ENCODE measurements at regions not wholly inside any gene's neighbourhood (a gene's known extent, or its start where the extent isn't known, plus 50 kb on each side); places are given as distances from the start of the nearest gene placed in this dataset.

DNA sequence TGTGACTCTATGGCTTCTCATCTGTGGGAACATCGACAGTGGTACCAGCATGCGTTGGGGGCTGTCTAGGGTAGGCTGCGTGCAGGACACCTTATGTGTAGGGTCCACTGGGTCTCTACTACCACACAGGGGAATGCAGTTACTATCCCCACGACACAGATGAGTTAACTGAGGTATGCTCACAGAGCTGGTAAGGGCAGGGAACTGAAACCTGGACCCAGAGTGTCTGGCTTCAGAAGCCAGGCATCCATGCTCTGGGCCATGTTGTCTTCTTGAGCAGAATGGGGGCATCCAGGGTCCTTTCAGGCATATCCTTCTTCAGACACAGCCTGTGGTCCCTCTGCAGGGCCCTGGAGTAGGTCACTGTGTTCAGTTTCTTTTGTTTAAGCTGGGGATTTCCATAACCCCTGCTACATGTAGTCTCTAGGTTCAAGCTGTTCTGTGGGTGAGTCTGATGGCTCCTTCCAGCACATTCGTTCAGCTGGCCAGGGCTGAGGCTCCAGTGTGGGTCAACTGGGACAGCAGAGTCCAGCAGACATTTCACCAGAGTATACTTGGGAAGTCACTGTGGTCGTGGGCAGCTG is 148.8 kb downstream of the GADD45G start:
- Histone ChIP-seq H3K4me1 (ENCODE audit: control insufficient read depth, insufficient read depth, low read length) (peaks cover 18% of the 10 kb centered on the region), H3K9ac (ENCODE audit: low read length) (no peak overlapping the region)

DNA sequence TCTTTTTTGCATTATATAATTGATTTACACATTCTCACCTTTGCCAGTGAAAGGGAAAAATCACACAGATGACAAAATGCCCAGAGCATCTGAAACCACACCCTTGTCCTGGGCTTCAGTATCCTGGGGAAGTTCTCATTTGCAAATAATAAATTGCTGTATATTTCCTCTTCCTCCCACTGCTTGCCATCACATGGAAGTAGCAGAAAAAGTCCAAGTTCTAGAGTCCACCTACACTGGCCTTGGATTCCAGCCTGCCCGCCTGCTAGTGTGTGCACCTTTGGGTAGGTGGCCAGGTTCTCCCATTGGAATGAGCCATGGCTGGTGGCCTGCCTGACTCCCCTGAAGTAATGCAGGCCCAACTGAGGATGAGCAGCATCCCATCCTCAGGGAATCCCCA is 149.4 kb downstream of the GADD45G start:
- Histone ChIP-seq H3K9me3 (ENCODE audit: control insufficient read depth, low read length) (no peaks in the 10 kb centered on the region), H3K4me3 (ENCODE audit: low read length) (no peak overlapping the region), H3K27me3 (ENCODE audit: control insufficient read depth, insufficient read depth, low read length) (no peaks in the 10 kb centered on the region), H3K9ac (ENCODE audit: low read length) (no peak overlapping the region), H3K4me1 (ENCODE audit: control insufficient read depth, insufficient read depth, low read length) (peaks cover 18% of the 10 kb centered on the region), H3K36me3 (ENCODE audit: control insufficient read depth, insufficient read depth, low read length) (no peaks in the 10 kb centered on the region)

More for the DNA sequence above, 148.8 kb downstream of the GADD45G start:
- Histone ChIP-seq H3K27me3 (ENCODE audit: control insufficient read depth, insufficient read depth, low read length) (no peaks in the 10 kb centered on the region), H3K9me3 (ENCODE audit: control insufficient read depth, low read length) (no peaks in the 10 kb centered on the region), H3K4me3 (ENCODE audit: low read length) (no peak overlapping the region), H3K36me3 (ENCODE audit: control insufficient read depth, insufficient read depth, low read length) (no peaks in the 10 kb centered on the region)

DNA sequence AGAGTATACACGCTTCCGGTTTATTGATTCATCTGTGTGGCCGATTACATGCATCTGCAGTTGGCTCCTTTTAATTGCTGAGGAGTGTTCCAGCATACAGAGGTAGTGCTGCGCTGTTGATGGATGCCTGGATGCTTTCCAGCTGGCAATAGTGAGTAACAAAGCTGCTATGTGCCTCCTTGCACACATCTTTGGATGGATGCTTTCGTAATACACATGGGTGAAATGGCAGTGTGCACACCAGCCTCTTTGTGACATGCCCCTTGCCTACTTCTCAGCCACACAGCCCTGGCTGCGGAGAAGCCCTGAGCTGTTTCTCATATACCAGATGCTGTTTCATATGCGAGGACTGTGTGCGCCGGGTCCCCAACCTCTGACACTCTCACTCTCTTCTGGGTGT is 151.0 kb downstream of the GADD45G start:
- H3K9ac ChIP-seq (ENCODE audit: low read length) = no peak overlapping the region
- H3K36me3 ChIP-seq (ENCODE audit: control insufficient read depth, insufficient read depth, low read length) = no peaks in the 10 kb centered on the region
- H3K27me3 ChIP-seq (ENCODE audit: control insufficient read depth, insufficient read depth, low read length) = no peaks in the 10 kb centered on the region
- H3K4me3 ChIP-seq (ENCODE audit: low read length) = no peak overlapping the region
- H3K4me1 ChIP-seq (ENCODE audit: control insufficient read depth, insufficient read depth, low read length) = peaks cover 18% of the 10 kb centered on the region
- H3K9me3 ChIP-seq (ENCODE audit: control insufficient read depth, low read length) = no peaks in the 10 kb centered on the region

DNA sequence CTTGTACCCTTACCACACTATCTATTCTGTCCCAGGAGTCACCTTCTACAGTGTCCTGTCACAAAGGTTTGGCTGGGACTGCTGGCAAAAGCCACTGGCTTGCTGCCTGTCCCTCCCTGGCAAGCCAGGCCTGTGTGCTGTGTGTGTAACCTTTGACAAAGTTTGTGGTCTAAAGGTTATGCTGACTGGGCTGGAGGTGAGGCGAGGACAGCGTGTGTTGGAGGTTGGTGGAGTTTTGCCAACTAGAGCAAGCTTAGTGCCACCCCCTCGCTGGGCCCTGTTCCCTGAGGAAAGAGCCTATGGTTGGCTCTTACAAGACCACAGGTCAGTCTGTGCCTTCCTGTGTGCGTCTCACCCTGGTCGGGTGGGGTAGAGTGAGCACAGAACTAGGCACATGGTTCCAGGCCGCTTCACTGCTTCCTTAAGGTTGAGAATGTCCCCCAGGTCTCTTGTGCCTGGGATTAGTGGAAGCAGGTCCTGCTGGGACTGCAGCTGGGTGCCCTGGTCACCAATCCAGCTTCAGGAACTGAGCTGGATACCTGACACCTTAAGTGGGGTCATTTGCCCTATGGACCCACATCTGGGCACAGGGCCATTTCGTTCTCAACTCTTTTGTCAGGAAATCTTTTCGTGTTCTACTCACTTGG is 152.2 kb downstream of the GADD45G start:
- Histone ChIP-seq H3K4me1 (ENCODE audit: control insufficient read depth, insufficient read depth, low read length) (peaks cover 18% of the 10 kb centered on the region), H3K4me3 (ENCODE audit: low read length) (no peak overlapping the region), H3K36me3 (ENCODE audit: control insufficient read depth, insufficient read depth, low read length) (no peaks in the 10 kb centered on the region), H3K9ac (ENCODE audit: low read length) (no peak overlapping the region), H3K9me3 (ENCODE audit: control insufficient read depth, low read length) (no peaks in the 10 kb centered on the region), H3K27me3 (ENCODE audit: control insufficient read depth, insufficient read depth, low read length) (no peaks in the 10 kb centered on the region)

DNA sequence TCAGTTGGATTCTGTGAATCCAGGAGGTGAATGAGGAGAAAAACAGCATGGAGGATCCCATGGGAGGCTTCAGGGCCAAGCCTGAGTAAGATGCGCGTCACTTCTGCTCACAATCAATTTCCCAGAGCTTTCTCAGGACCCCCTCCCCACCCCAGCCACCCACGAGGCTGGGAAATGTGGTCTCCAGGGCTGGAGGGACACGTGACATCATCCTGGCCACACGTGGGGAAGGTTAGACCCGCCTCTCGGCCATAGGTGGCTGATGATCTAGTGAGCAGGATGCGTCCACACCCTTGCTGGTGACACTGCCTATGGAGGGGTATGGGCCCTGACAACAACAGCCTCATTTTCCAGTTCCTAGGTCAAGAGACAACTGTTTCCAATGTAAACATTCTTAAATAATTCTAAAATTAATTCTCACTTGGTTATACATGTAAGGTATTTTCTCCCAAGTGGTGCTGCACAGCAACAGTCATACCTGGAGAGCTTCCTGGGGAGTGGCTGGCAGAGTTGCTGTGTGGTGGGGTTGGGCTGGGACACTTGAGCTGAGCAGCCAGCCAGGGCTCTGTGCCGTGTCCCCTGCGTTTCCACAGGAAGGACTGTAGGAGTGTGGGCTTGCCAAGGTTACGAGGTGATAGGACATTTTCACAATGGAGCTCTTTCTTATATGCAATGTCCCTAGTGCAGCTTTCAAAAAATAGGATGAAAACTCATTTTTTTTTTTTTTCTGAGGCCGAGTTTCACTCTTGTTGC is 153.1 kb downstream of the GADD45G start:
- no peaks in the 10 kb centered on the region for H3K9me3 ChIP-seq (ENCODE audit: control insufficient read depth, low read length)
- no peak overlapping the region for H3K4me3 ChIP-seq (ENCODE audit: low read length)
- no peaks in the 10 kb centered on the region for H3K36me3 ChIP-seq (ENCODE audit: control insufficient read depth, insufficient read depth, low read length)
- H3K9ac ChIP-seq (ENCODE audit: low read length) = no peak overlapping the region
- peaks cover 18% of the 10 kb centered on the region for H3K4me1 ChIP-seq (ENCODE audit: control insufficient read depth, insufficient read depth, low read length)
- H3K27me3 ChIP-seq (ENCODE audit: control insufficient read depth, insufficient read depth, low read length) = no peaks in the 10 kb centered on the region

DNA sequence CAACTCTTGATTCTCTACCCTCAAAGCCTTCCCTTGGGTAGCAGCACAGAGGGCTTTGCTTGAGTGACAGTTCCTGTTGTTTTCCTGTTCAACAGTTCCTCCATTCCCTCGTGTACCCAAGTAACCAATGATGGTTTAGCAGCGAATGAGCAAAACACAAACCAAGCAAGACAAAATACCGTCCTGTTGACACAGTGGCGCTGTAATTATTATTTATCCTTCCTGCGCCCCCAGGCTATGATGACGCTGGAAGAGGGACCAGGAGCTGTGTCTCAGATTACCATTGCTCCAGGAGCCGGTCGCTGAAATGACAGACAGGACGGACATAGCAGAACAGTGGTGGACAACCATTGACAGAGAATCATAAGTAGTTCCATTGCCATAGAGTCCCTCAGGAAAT is 154.8 kb downstream of the GADD45G start:
- H3K9ac ChIP-seq (ENCODE audit: low read length) = no peak overlapping the region
- H3K9me3 ChIP-seq (ENCODE audit: control insufficient read depth, low read length) = no peaks in the 10 kb centered on the region
- no peak overlapping the region for H3K4me3 ChIP-seq (ENCODE audit: low read length)
- peaks cover 4% of the 10 kb centered on the region for H3K27me3 ChIP-seq (ENCODE audit: control insufficient read depth, insufficient read depth, low read length)
- H3K36me3 ChIP-seq (ENCODE audit: control insufficient read depth, insufficient read depth, low read length) = no peaks in the 10 kb centered on the region
- peaks cover 18% of the 10 kb centered on the region for H3K4me1 ChIP-seq (ENCODE audit: control insufficient read depth, insufficient read depth, low read length)

DNA sequence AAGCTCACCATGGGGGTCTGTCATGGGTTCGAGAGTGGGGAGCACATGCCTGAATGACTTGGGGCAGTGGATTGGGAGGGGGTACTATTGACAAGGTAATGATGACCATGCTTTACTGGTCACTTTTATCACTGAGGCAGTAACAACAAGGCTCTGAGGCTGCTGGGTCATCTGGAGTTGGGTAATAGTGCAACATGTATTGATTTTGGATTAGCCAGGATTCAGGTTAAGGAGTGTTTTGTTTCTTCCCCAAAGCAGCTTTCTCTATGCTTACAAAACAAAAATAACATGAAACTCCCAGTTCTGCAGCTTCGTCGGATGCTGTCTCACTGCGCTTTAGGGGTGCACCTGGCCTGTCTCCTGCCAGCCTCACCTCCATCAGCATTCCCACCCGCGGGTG is 155.3 kb downstream of the GADD45G start:
- peaks cover 4% of the 10 kb centered on the region for H3K27me3 ChIP-seq (ENCODE audit: control insufficient read depth, insufficient read depth, low read length)
- H3K9ac ChIP-seq (ENCODE audit: low read length) = no peak overlapping the region
- no peaks in the 10 kb centered on the region for H3K9me3 ChIP-seq (ENCODE audit: control insufficient read depth, low read length)
- no peaks in the 10 kb centered on the region for H3K36me3 ChIP-seq (ENCODE audit: control insufficient read depth, insufficient read depth, low read length)
- H3K4me1 ChIP-seq (ENCODE audit: control insufficient read depth, insufficient read depth, low read length) = peaks cover 18% of the 10 kb centered on the region
- no peak overlapping the region for H3K4me3 ChIP-seq (ENCODE audit: low read length)

DNA sequence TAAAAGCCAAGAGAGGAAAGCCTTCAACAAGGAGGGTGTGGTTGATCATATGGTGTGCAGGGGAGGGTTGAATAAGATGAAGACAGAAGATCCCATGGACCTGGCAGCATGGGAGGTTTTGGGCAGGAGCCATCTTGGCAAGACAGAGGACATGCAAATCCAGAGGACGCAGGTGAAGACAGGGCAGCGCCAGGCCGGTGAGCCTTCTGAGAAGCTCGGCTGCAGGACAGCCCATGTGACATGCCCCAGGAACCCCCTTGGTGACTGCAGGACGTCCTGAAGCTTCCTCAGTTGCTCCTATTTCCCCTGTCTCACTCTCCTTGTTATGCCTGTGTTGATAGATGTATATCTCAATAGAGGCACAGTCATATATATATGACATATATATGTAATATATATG is 159.4 kb downstream of the GADD45G start:
- Histone ChIP-seq H3K27me3 (ENCODE audit: control insufficient read depth, insufficient read depth, low read length) (peaks cover 4% of the 10 kb centered on the region), H3K9ac (ENCODE audit: low read length) (no peak overlapping the region), H3K4me1 (ENCODE audit: control insufficient read depth, insufficient read depth, low read length) (no peaks in the 10 kb centered on the region), H3K9me3 (ENCODE audit: control insufficient read depth, low read length) (no peaks in the 10 kb centered on the region), H3K36me3 (ENCODE audit: control insufficient read depth, insufficient read depth, low read length) (no peaks in the 10 kb centered on the region), H3K4me3 (ENCODE audit: low read length) (no peak overlapping the region)

DNA sequence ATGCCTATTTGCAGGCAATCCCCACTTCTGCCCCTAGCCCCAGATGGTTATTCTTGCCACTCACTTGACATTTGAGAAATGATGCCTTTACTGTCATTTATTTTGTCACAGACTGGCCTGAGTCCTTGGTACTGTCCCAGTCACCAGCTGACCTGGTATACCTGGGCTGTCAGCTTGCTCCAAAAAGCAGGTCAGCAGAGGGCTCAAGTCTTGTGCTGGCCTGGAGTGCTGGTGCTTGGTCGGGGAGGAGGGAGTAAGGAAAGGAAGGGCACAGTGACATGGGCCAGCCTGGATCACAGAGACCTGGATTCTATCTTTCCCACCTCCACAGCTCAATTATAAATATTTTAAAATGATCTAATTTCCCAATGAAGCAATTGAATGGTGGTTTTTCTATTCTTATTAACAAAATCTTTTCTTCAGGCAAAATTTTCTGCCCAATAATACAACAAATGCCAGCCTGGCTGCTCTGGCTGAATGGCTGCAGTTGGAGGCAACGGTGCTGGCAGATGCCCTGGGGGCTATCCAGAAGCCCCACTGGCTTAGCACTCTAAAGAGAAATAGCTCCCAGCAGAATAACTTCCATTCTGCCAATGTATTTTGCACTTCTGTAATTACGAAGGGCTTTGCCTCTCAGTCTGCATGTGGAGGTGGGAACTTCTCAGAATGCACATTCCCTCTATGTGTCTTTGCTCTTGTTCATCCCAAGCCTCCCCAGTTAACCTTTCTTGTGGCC is 160.6 kb downstream of the GADD45G start:
- no peak overlapping the region for H3K4me3 ChIP-seq (ENCODE audit: low read length)
- no peaks in the 10 kb centered on the region for H3K9me3 ChIP-seq (ENCODE audit: control insufficient read depth, low read length)
- no peaks in the 10 kb centered on the region for H3K4me1 ChIP-seq (ENCODE audit: control insufficient read depth, insufficient read depth, low read length)
- H3K9ac ChIP-seq (ENCODE audit: low read length) = no peak overlapping the region
- no peaks in the 10 kb centered on the region for H3K36me3 ChIP-seq (ENCODE audit: control insufficient read depth, insufficient read depth, low read length)
- peaks cover 4% of the 10 kb centered on the region for H3K27me3 ChIP-seq (ENCODE audit: control insufficient read depth, insufficient read depth, low read length)

DNA sequence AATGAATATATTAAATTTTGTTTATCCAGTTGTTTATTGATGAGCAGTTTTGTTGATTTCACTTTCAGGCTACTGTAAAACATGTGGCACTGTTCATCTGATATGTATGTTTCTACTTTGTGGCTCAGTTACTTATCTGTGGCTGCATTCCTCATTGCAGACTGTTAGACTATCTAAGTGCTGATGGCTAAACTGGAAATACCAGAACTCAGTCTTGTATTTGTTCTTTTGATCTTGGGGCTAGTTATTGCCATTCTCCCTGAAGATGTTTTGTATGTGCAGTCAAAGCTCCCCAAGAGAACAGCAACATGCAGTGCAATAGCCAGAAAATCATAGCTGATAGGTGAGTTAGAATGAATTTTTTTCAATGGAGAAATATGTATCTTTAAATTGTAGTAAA is 162.2 kb downstream of the GADD45G start:
- no peaks in the 10 kb centered on the region for H3K4me1 ChIP-seq (ENCODE audit: control insufficient read depth, insufficient read depth, low read length)
- no peak overlapping the region for H3K4me3 ChIP-seq (ENCODE audit: low read length)
- H3K27me3 ChIP-seq (ENCODE audit: control insufficient read depth, insufficient read depth, low read length) = peaks cover 4% of the 10 kb centered on the region
- no peak overlapping the region for H3K9ac ChIP-seq (ENCODE audit: low read length)
- no peaks in the 10 kb centered on the region for H3K36me3 ChIP-seq (ENCODE audit: control insufficient read depth, insufficient read depth, low read length)
- H3K9me3 ChIP-seq (ENCODE audit: control insufficient read depth, low read length) = no peaks in the 10 kb centered on the region

DNA sequence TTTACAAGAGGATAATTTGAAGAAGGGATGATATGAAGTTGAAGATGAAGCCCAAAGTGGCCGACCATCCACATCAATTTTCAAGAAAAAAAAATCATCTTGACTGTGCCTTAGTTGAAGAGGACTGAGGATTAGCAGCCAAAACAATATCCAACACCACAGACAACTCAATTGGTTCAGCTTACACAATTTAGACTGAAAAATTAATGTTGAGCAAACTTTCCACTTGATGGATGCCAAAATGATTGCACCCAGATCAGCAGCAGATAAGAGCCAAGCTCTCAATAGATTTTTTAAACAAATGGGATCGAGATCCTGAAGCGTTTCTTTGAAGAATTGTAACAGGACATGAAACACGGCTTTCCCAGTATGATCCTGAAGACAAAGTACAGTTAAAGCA is 163.2 kb downstream of the GADD45G start:
- Histone ChIP-seq H3K36me3 (ENCODE audit: control insufficient read depth, insufficient read depth, low read length) (no peaks in the 10 kb centered on the region), H3K4me1 (ENCODE audit: control insufficient read depth, insufficient read depth, low read length) (no peaks in the 10 kb centered on the region), H3K27me3 (ENCODE audit: control insufficient read depth, insufficient read depth, low read length) (peaks cover 4% of the 10 kb centered on the region), H3K9ac (ENCODE audit: low read length) (no peak overlapping the region), H3K4me3 (ENCODE audit: low read length) (no peak overlapping the region), H3K9me3 (ENCODE audit: control insufficient read depth, low read length) (no peaks in the 10 kb centered on the region)

DNA sequence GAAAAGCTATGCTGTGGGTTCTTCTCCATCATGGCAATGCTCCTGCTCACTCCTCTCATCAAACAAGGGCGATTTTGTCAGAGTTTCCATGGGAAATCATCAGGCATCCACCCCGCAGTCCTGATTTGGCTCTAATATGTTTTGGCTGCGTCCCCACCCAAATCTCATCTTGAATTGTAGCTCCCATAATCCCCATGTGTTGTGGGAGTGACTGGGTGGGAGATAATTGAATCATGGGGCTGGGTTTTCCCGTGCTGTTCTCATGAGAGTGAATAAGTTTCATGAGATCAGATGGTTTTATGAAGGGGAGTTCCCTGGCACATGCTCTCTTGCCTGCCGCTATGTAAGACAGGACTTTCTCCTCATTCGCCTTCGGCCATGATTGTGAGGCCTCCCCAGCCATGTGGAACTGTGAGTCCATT is 163.8 kb downstream of the GADD45G start:
- Histone ChIP-seq H3K4me3 (ENCODE audit: low read length) (no peak overlapping the region), H3K4me1 (ENCODE audit: control insufficient read depth, insufficient read depth, low read length) (no peaks in the 10 kb centered on the region), H3K9me3 (ENCODE audit: control insufficient read depth, low read length) (no peaks in the 10 kb centered on the region), H3K27me3 (ENCODE audit: control insufficient read depth, insufficient read depth, low read length) (no peaks in the 10 kb centered on the region), H3K9ac (ENCODE audit: low read length) (no peak overlapping the region), H3K36me3 (ENCODE audit: control insufficient read depth, insufficient read depth, low read length) (no peaks in the 10 kb centered on the region)
